ENCODE measurements at regions not wholly inside any gene's neighbourhood (a gene's known extent, or its start where the extent isn't known, plus 50 kb on each side); places are given as distances from the start of the nearest gene placed in this dataset.

DNA sequence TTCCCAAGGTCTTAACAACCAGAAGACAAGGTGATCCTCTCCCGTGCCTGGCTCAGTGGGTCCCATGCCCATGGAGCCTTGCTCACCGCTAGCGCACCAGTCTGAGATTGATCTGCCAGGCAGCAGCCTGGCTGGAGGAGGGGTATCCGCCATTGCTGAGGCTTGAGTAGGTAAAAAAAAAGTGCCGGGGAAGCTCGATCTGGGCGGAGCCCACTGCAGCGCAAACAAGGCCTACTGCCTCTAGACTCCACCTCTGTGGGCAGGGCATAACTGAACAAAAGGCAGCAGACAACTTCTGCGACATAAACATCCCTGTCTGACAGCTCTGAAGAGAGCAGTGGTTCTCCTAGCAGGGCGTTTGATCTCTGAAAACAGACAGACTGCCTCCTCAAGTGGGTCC, 104.0 kb downstream of the C14orf39 start:
- H3K18ac ChIP-seq (ENCODE audit: low read depth, low read length), result no peak overlapping the region
- no peak overlapping the region for H3K23ac ChIP-seq (ENCODE audit: low read depth, low read length)
- no peak overlapping the region for H3K27ac ChIP-seq (ENCODE audit: insufficient read depth, low read length)
- no peak overlapping the region for H4K5ac ChIP-seq (ENCODE audit: low read depth, low read length)
- H2AK9ac ChIP-seq (replicated peaks; ENCODE audit: low read depth, low read length, poor library complexity), result no peak overlapping the region
- no peak overlapping the region for H2AFZ ChIP-seq (replicated peaks; ENCODE audit: low read length, poor library complexity)
- no TSS peak for BruUV-seq (replicated peaks)
- no peak overlapping the region for H3K4me3 ChIP-seq (ENCODE audit: insufficient read depth, low read depth, low read length)
- dilution Hi-C loops (cut with HindIII; ENCODE audit: low sequenced_read_pairs, unreplicated experiment) (no loop called here), in situ Hi-C loops (cut with MboI; ENCODE audit: low sequenced_read_pairs) (no loop called here), intact Hi-C loops (cut with micrococcal nuclease) (no loop called here)
- no peak for TF ChIP-seq USF2 (IDR thresholded peaks at IDR 0.05; ENCODE audit: low read depth, low read length)
- no peak for TF ChIP-seq MAZ (IDR thresholded peaks at IDR 0.05; ENCODE audit: borderline replicate concordance, low read depth, low read length)
- no peak for TF ChIP-seq CTCF (conservative IDR thresholded peaks at IDR 0.05; ENCODE audit: low read depth, low read length)
- TF ChIP-seq BHLHE40 (IDR thresholded peaks at IDR 0.05; ENCODE audit: low read depth, low read length), result no peak
- no peak for TF ChIP-seq CHD1 (IDR thresholded peaks at IDR 0.05; ENCODE audit: low read depth, low read length)
- TF ChIP-seq MAFK (IDR thresholded peaks at IDR 0.05; ENCODE audit: low read depth, low read length), result no peak
- TF ChIP-seq FOS (IDR thresholded peaks at IDR 0.05; ENCODE audit: low read depth, low read length), result no peak
- TF ChIP-seq MXI1 (IDR thresholded peaks at IDR 0.05; ENCODE audit: borderline replicate concordance, low read depth, low read length), result no peak
- TF ChIP-seq CEBPB (IDR thresholded peaks at IDR 0.05; ENCODE audit: low read depth, low read length), result no peak
- no peak for TF ChIP-seq RAD21 (IDR thresholded peaks at IDR 0.05; ENCODE audit: low read length)
- no peak for TF ChIP-seq RCOR1 (IDR thresholded peaks at IDR 0.05; ENCODE audit: insufficient replicate concordance, low read length)
- TF ChIP-seq NFE2L2 (IDR thresholded peaks at IDR 0.05; ENCODE audit: low read depth, low read length), result no peak
- no peak for TF ChIP-seq SMC3 (IDR thresholded peaks at IDR 0.05; ENCODE audit: low read depth, low read length)
- TF ChIP-seq, protein P1, sequence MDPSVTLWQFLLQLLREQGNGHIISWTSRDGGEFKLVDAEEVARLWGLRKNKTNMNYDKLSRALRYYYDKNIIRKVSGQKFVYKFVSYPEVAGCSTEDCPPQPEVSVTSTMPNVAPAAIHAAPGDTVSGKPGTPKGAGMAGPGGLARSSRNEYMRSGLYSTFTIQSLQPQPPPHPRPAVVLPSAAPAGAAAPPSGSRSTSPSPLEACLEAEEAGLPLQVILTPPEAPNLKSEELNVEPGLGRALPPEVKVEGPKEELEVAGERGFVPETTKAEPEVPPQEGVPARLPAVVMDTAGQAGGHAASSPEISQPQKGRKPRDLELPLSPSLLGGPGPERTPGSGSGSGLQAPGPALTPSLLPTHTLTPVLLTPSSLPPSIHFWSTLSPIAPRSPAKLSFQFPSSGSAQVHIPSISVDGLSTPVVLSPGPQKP (IDR thresholded peaks at IDR 0.05; ENCODE audit: borderline replicate concordance, low read depth, low read length), result no peak
- no peak for TF ChIP-seq RFX5 (IDR thresholded peaks at IDR 0.05; ENCODE audit: low read depth, low read length)
- no peak for TF ChIP-seq POLR2A (IDR thresholded peaks at IDR 0.05; ENCODE audit: low read depth, low read length)
- DNase-seq, result no peak
- H2BK5ac ChIP-seq (ENCODE audit: low read depth, low read length, poor library complexity, severe bottlenecking), result no peak overlapping the region
- no peak overlapping the region for H2BK15ac ChIP-seq (ENCODE audit: low read depth, low read length)
- no peak overlapping the region for H2AK5ac ChIP-seq (ENCODE audit: low read depth, low read length)
- H3K9me3 ChIP-seq (ENCODE audit: control insufficient read depth, insufficient read depth, low read length), result no peaks in the 10 kb centered on the region
- no peak overlapping the region for H2BK20ac ChIP-seq (ENCODE audit: low read depth, low read length)
- no peaks in the 10 kb centered on the region for H3K4me1 ChIP-seq (ENCODE audit: control insufficient read depth, insufficient read depth, low read length)
- ATAC-seq (ENCODE audit: low read depth), result no peak
- H3K9me1 ChIP-seq (ENCODE audit: insufficient read depth, low read length), result no peaks in the 10 kb centered on the region
- H4K91ac ChIP-seq (ENCODE audit: insufficient read depth, low read depth, low read length), result no peak overlapping the region
- H4K8ac ChIP-seq (ENCODE audit: low read depth in 2 of 2, low read length in 2 of 2), result no peak overlapping the region
- H3K4ac ChIP-seq (ENCODE audit: low read depth, low read length), result no peak overlapping the region
- H3K36me3 ChIP-seq (ENCODE audit: control insufficient read depth, insufficient read depth, low read length), result no peaks in the 10 kb centered on the region
- CTCF ChIA-PET, result no interaction called here
- WGBS, 2 experiments (ENCODE audit: extremely low coverage in 2 of 2, insufficient read length in 1 of 2), result 40% methylated on average over 1 of the region's 10 CpGs; no CpG with 5 or more reads in 1 of the 2 experiments
- H3K14ac ChIP-seq (replicated peaks; ENCODE audit: low read depth, low read length), result no peak overlapping the region
- H4K20me1 ChIP-seq (ENCODE audit: insufficient read depth, low read length), result no peaks in the 10 kb centered on the region
- no peak overlapping the region for H3K9ac ChIP-seq (ENCODE audit: low read depth, low read length)
- no peak overlapping the region for H2BK120ac ChIP-seq (ENCODE audit: low read depth, low read length)
- POLR2A ChIA-PET (ENCODE audit: unreplicated experiment), result no interaction called here
- H3K79me1 ChIP-seq (ENCODE audit: low read depth in 1 of 2, low read length in 2 of 2), result no peaks in the 10 kb centered on the region
- H3K4me2 ChIP-seq (ENCODE audit: low read depth, low read length), result no peak overlapping the region
- H3K27me3 ChIP-seq (ENCODE audit: control insufficient read depth, insufficient read depth, low read length), result no peaks in the 10 kb centered on the region
- no peak overlapping the region for H3K56ac ChIP-seq (ENCODE audit: extremely low read depth, insufficient read depth, low read length)
